CD8-positive, alpha-beta memory T cell (primary cell): ENCODE measurements at regions not wholly inside any gene's neighbourhood (a gene's known extent, or its start where the extent isn't known, plus 50 kb on each side); places are given as distances from the start of the nearest gene placed in this dataset.

Experiments
- CTCF ChIA-PET: fragments of 350-600 bp; sonication (Branson Sonifier 250); formaldehyde crosslinking; loops from one replicate; lab custom pipeline; 2021; ENCODE audit warnings: antibody characterized with exemption; lab: Charles Lee
- POLR2A ChIA-PET: fragments of 350-600 bp; sonication (Branson Sonifier 250); formaldehyde crosslinking; loops from one replicate; lab custom pipeline; 2021; ENCODE audit warnings: antibody characterized with exemption; lab: Charles Lee
- DNase-seq, 5 donors: peaks; one replicate each; pipeline versions ENCODE4 v3.0.0 to v3.0.0-alpha.2; 2020 to 2022; ENCODE audit warnings: mixed read lengths in 1 of 5
- H3K27ac ChIP-seq: one replicate; pipeline ENCODE4 v1.7.0; 2013; ENCODE audit warnings: low read depth, mild to moderate bottlenecking, low read length, moderate library complexity
- H3K27me3 ChIP-seq: 2 replicates; pipeline ENCODE4 v1.7.0; 2013; ENCODE audit warnings: low read length, mild to moderate bottlenecking; ENCODE audit not compliant: insufficient read depth, poor library complexity, severe bottlenecking
- H3K36me3 ChIP-seq: 2 replicates; pipeline ENCODE4 v1.7.0; 2013; ENCODE audit warnings: mild to moderate bottlenecking, low read length, moderate library complexity; ENCODE audit not compliant: insufficient read depth
- H3K4me1 ChIP-seq: 2 replicates; pipeline ENCODE4 v1.7.0; 2013; ENCODE audit warnings: mild to moderate bottlenecking, low read length, moderate library complexity; ENCODE audit not compliant: insufficient read depth
- H3K4me3 ChIP-seq: 2 replicates; pipeline ENCODE4 v1.7.0; 2013; ENCODE audit warnings: mild to moderate bottlenecking, low read length
- H3K9me3 ChIP-seq: 2 replicates; pipeline ENCODE4 v1.7.0; 2013; ENCODE audit warnings: mild to moderate bottlenecking, low read length
- H3K27ac Mint-ChIP-seq, 8 donors: one replicate each; pipeline ENCODE4 v1.8.0; 2020 to 2021; ENCODE audit warnings: mixed read lengths in 8 of 8, mild to moderate bottlenecking in 6 of 8, inconsistent platforms in 3 of 8, moderate library complexity in 3 of 8
- H3K27me3 Mint-ChIP-seq, 2 donors: one replicate each; pipeline ENCODE4 v1.8.0; 2020 to 2021; ENCODE audit warnings: mixed read lengths in 2 of 2, mild to moderate bottlenecking in 1 of 2, moderate library complexity in 1 of 2
- H3K36me3 Mint-ChIP-seq, 3 donors: one replicate each; pipeline ENCODE4 v1.8.0; 2020 to 2021; ENCODE audit warnings: mixed read lengths in 3 of 3, inconsistent platforms in 1 of 3, mild to moderate bottlenecking in 1 of 3
- H3K4me1 Mint-ChIP-seq, 3 donors: one replicate each; pipeline ENCODE4 v1.8.0; 2020 to 2021; ENCODE audit warnings: mixed read lengths in 3 of 3, inconsistent platforms in 1 of 3, mild to moderate bottlenecking in 1 of 3
- H3K4me3 Mint-ChIP-seq, 7 donors: one replicate each; pipeline ENCODE4 v1.8.0; 2020 to 2021; ENCODE audit warnings: mixed read lengths in 7 of 7, mild to moderate bottlenecking in 6 of 7, moderate library complexity in 4 of 7, inconsistent platforms in 2 of 7
- H3K9me3 Mint-ChIP-seq, 5 donors: one replicate each; pipeline ENCODE4 v1.8.0; 2020 to 2022; ENCODE audit warnings: mixed read lengths in 5 of 5, mild to moderate bottlenecking in 3 of 5, moderate library complexity in 2 of 5, inconsistent platforms in 1 of 5

- ChIA-PET CTCF (no interaction called here), POLR2A (no interaction called here)
- Mint-ChIP-seq H3K4me3 (no peak overlapping the region), H3K27me3 (peaks cover 6 to 9% of the 10 kb centered on the region in 2 donors), H3K9me3 (peaks cover 0 to 2% (median 0%) of the 10 kb centered on the region in 5 donors), H3K36me3 (peaks cover 0 to 3% (median 0%) of the 10 kb centered on the region in 3 donors), H3K4me1 (no peaks in the 10 kb centered on the region), H3K27ac (no peak overlapping the region)
- H3K4me3 ChIP-seq, result no peak overlapping the region
- DNase-seq, result no peak
- H3K4me1 ChIP-seq, result no peaks in the 10 kb centered on the region
- H3K36me3 ChIP-seq, result no peaks in the 10 kb centered on the region
- H3K9me3 ChIP-seq, result no peaks in the 10 kb centered on the region
- no peaks in the 10 kb centered on the region for H3K27me3 ChIP-seq
- H3K27ac ChIP-seq, result no peak overlapping the region
Measured at GRCh38 chr7:113004726-113005454, 81.7 kb downstream of the GPR85 start.

- Histone ChIP-seq H3K4me3 (no peak overlapping the region), H3K9me3 (no peaks in the 10 kb centered on the region), H3K36me3 (no peaks in the 10 kb centered on the region), H3K27me3 (no peaks in the 10 kb centered on the region), H3K4me1 (no peaks in the 10 kb centered on the region), H3K27ac (no peak overlapping the region)
- peaks cover 0 to 3% (median 0%) of the 10 kb centered on the region in 3 donors for H3K36me3 Mint-ChIP-seq
- no peaks in the 10 kb centered on the region for H3K9me3 Mint-ChIP-seq
- CTCF ChIA-PET, result no interaction called here
- no peaks in the 10 kb centered on the region for H3K4me1 Mint-ChIP-seq
- no peak overlapping the region for H3K27ac Mint-ChIP-seq
- no peak for DNase-seq
- no peak overlapping the region for H3K4me3 Mint-ChIP-seq
- POLR2A ChIA-PET, result no interaction called here
- peaks cover 7 to 18% of the 10 kb centered on the region in 2 donors for H3K27me3 Mint-ChIP-seq
Measured at GRCh38 chr7:113000316-113001020, 86.2 kb downstream of the GPR85 start.

GRCh38 chr7:112997831-112998230, 88.8 kb downstream of the GPR85 start:
- Histone ChIP-seq H3K4me1 (no peaks in the 10 kb centered on the region), H3K36me3 (no peaks in the 10 kb centered on the region), H3K27ac (no peak overlapping the region), H3K27me3 (no peaks in the 10 kb centered on the region), H3K9me3 (no peaks in the 10 kb centered on the region), H3K4me3 (no peak overlapping the region)
- Mint-ChIP-seq H3K4me3 (no peak overlapping the region), H3K9me3 (no peaks in the 10 kb centered on the region), H3K36me3 (no peaks in the 10 kb centered on the region), H3K27ac (no peak overlapping the region), H3K4me1 (no peaks in the 10 kb centered on the region), H3K27me3 (peaks cover 3 to 16% of the 10 kb centered on the region in 2 donors)
- DNase-seq, result no peak
- ChIA-PET CTCF (no interaction called here), POLR2A (no interaction called here)

GRCh38 chr7:112996331-112996871, 90.2 kb downstream of the GPR85 start:
- ChIA-PET CTCF (no interaction called here), POLR2A (no interaction called here)
- no peak for DNase-seq
- Mint-ChIP-seq H3K9me3 (no peaks in the 10 kb centered on the region), H3K27ac (no peak overlapping the region), H3K4me3 (no peak overlapping the region), H3K27me3 (peaks cover 1 to 21% of the 10 kb centered on the region in 2 donors), H3K4me1 (no peaks in the 10 kb centered on the region), H3K36me3 (no peaks in the 10 kb centered on the region)
- Histone ChIP-seq H3K36me3 (no peaks in the 10 kb centered on the region), H3K27me3 (no peaks in the 10 kb centered on the region), H3K4me3 (no peak overlapping the region), H3K4me1 (no peaks in the 10 kb centered on the region), H3K9me3 (no peaks in the 10 kb centered on the region), H3K27ac (no peak overlapping the region)

- Mint-ChIP-seq H3K27ac (no peak overlapping the region), H3K36me3 (no peaks in the 10 kb centered on the region), H3K27me3 (peaks cover 1 to 21% of the 10 kb centered on the region in 2 donors), H3K4me3 (no peak overlapping the region), H3K4me1 (no peaks in the 10 kb centered on the region), H3K9me3 (no peaks in the 10 kb centered on the region)
- no peak for DNase-seq
- POLR2A ChIA-PET, result no interaction called here
- H3K4me1 ChIP-seq, result no peaks in the 10 kb centered on the region
- no peaks in the 10 kb centered on the region for H3K36me3 ChIP-seq
- CTCF ChIA-PET, result no interaction called here
- H3K9me3 ChIP-seq, result no peaks in the 10 kb centered on the region
- no peaks in the 10 kb centered on the region for H3K27me3 ChIP-seq
- no peak overlapping the region for H3K27ac ChIP-seq
- no peak overlapping the region for H3K4me3 ChIP-seq
Measured at GRCh38 chr7:112995059-112995824, 91.4 kb downstream of the GPR85 start.

- no peaks in the 10 kb centered on the region for H3K4me1 ChIP-seq
- no peak overlapping the region for H3K4me3 ChIP-seq
- H3K36me3 Mint-ChIP-seq, result no peaks in the 10 kb centered on the region
- no peaks in the 10 kb centered on the region for H3K4me1 Mint-ChIP-seq
- peaks cover 1 to 21% of the 10 kb centered on the region in 2 donors for H3K27me3 Mint-ChIP-seq
- no peak for DNase-seq
- POLR2A ChIA-PET, result no interaction called here
- no peaks in the 10 kb centered on the region for H3K27me3 ChIP-seq
- H3K36me3 ChIP-seq, result no peaks in the 10 kb centered on the region
- CTCF ChIA-PET, result no interaction called here
- H3K9me3 Mint-ChIP-seq, result no peaks in the 10 kb centered on the region
- no peak overlapping the region for H3K27ac Mint-ChIP-seq
- H3K27ac ChIP-seq, result no peak overlapping the region
- H3K4me3 Mint-ChIP-seq, result no peak overlapping the region
- no peaks in the 10 kb centered on the region for H3K9me3 ChIP-seq
Measured at GRCh38 chr7:112994656-112995055, 92.0 kb downstream of the GPR85 start.

- no peak for DNase-seq
- Mint-ChIP-seq H3K4me1 (no peaks in the 10 kb centered on the region), H3K4me3 (no peak overlapping the region), H3K27me3 (peaks cover 3 to 26% of the 10 kb centered on the region in 2 donors), H3K36me3 (no peaks in the 10 kb centered on the region), H3K9me3 (no peaks in the 10 kb centered on the region), H3K27ac (no peak overlapping the region)
- no peak overlapping the region for H3K27ac ChIP-seq
- no peaks in the 10 kb centered on the region for H3K36me3 ChIP-seq
- H3K4me3 ChIP-seq, result no peak overlapping the region
- POLR2A ChIA-PET, result no interaction called here
- H3K27me3 ChIP-seq, result no peaks in the 10 kb centered on the region
- no peaks in the 10 kb centered on the region for H3K4me1 ChIP-seq
- no peaks in the 10 kb centered on the region for H3K9me3 ChIP-seq
- CTCF ChIA-PET, result interaction anchor here (0.5 kb wide), 1 partner anchor 1030 kb away, joined by 3 read pairs; no protein-coding TSS in a partner anchor
Measured at GRCh38 chr7:112990624-112991023, 96.0 kb downstream of the GPR85 start.

- no peak for DNase-seq
- ChIA-PET POLR2A (no interaction called here), CTCF (no interaction called here)
- H3K27me3 ChIP-seq, result no peaks in the 10 kb centered on the region
- peaks cover 3 to 26% of the 10 kb centered on the region in 2 donors for H3K27me3 Mint-ChIP-seq
- no peak overlapping the region for H3K27ac ChIP-seq
- H3K4me3 Mint-ChIP-seq, result no peak overlapping the region
- H3K4me3 ChIP-seq, result no peak overlapping the region
- no peaks in the 10 kb centered on the region for H3K4me1 Mint-ChIP-seq
- no peaks in the 10 kb centered on the region for H3K9me3 ChIP-seq
- H3K4me1 ChIP-seq, result no peaks in the 10 kb centered on the region
- H3K27ac Mint-ChIP-seq, result no peak overlapping the region
- no peaks in the 10 kb centered on the region for H3K36me3 Mint-ChIP-seq
- no peaks in the 10 kb centered on the region for H3K36me3 ChIP-seq
- no peaks in the 10 kb centered on the region for H3K9me3 Mint-ChIP-seq
Measured at GRCh38 chr7:112989531-112989930, 97.1 kb downstream of the GPR85 start.
